ENCODE measurements at regions not wholly inside any gene's neighbourhood (a gene's known extent, or its start where the extent isn't known, plus 50 kb on each side); places are given as distances from the start of the nearest gene placed in this dataset.

GRCh38 chr18:76594966-76595365, 99.9 kb upstream of the ZNF516 start:
- no peak for DNase-seq

- no peak for DNase-seq
Observed at GRCh38 chr18:76593843-76594242, 98.8 kb upstream of the ZNF516 start.

DNA sequence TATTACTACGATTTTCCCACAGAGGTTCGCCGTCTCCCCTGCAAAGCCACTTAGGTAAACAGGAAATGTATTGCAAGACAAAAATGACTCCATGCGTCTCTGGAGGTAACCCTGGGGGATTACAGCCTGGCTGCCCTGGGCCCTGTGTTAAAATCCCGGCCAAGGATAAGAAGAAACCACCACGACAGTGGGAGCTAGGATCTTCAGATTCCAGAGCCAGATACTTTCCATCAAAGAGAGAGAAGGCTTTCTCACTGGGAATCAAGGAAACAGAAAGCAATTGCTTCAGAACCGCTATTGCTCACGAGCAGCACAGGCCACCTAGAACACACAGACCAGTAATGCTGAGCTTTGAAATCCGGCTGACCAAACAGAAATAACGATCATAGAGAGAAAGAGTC, 97.9 kb upstream of the ZNF516 start:
- DNase-seq: no peak

- DNase-seq: no peak
Observed at GRCh38 chr18:76592096-76592495, 97.1 kb upstream of the ZNF516 start.

DNA sequence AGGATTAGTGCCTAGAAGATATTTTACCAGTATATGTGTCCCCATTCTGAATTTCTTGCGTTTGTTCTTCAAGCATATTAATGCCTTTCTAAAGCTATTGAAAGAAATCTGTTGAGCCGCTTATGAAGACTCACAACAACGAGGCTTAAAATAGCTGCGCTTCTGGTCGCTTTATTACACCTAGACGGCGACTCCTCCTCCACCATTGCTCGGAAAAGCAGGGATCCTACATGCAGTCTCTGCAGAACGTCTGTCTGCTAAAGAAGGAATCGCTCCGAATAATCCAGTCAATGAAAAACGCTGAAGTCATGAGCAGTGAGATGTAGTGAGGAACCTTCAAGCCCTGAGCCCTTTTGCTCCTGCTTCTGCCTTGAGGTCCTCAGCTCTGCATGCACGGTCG, 94.8 kb upstream of the ZNF516 start:
- DNase-seq: no peak

DNA sequence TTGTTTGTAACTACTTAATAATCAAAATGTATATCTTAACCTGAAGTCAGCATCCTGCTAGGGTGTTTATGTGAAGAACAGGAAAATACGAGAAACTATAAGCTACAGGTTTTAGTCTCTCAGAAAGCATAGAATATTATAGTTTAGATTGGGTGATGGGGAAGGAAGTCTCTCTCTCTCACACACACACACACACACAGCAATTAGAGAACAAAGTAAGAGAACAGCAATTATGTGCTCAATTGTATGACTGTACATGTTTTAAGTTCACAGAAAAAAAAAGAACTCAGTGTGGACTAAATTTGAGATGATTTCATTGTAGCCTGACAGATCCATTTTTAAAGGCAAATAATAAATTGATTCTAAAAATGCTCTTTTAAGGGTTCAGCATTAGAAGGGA, 94.3 kb upstream of the ZNF516 start:
- DNase-seq: no peak

DNA sequence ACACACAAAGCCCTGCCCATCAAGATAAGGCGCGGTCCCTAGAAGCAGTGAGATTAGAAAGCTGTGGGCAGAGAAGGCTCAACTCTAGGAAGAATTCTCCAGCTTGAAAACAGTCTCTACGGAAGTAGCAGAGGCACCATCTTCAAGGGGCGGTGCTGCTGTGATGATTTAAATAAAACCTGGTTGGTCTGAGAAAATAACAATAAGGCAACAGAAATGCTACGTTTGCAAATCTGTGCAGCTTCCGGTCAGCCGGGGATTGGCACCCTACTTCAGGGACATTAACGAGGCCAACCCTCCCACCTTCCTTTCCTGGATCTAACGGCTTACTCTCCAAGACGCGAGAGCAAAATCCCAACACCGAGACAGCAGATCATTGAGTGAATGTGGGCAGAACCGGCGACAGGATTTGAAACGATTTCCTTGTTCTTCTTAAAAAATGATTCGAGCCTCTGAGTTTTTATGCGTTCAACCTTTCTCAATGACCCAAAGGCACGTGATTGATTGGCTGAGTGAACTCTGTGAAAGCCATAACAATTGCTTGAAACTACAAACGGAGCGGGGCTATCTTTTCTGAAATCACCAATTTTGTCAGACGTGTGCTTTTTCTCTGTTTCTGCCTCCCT, 93.7 kb upstream of the ZNF516 start:
- DNase-seq: no peak

DNA sequence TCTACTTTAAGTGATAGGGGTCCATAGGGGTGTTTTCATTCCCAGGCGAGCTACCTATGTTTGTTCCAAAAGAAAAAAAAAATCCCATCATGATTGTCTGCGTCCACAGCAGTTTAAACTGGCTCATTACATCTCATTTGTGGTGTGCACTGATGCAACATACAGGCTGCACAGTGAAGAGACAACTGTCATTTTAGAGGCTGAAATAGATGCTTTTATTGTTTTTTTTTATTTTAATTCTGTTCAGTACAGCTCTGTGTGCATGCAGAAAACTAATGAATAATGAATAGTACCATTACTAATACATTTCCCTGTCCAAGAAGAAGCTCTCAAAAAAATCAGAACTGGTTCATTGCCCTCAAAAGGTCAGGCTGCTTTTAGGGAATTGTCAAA, 92.8 kb upstream of the ZNF516 start:
- no peak for DNase-seq

DNA sequence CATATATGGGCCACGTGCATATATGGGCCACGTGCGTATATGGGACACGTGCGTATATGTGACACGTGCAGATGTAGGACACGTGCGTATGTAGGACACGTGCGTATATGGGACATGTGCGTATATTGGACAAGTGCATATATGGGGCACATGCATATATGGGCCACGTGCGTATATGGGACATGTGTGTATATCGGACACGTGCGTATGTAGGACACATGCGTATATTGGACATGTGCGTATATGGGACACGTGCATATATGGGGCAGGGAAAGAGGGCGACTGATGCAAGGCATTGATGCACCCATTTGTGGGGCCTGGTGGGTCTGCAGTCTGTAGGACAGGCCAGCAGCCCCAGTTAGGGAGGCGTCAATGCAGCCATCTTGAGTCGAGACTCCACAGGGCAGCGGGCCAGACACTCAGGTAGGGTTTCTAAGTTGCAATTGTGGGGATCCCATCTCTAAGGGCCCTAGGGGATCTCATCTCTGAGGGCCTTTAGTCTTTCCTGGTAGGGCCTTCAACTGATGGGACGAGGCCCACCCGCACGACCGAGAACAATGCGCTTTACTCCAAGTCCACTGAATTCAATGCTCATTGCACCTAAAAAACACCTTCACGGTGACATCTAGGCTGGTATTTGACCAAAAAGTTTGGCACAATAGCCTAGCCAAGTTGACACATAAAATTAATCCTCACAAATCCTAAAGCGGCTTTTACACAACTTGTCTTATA, 92.3 kb upstream of the ZNF516 start:
- DNase-seq: no peak

GRCh38 chr18:76584414-76585310, 89.6 kb upstream of the ZNF516 start:
- DNase-seq: no peak

DNA sequence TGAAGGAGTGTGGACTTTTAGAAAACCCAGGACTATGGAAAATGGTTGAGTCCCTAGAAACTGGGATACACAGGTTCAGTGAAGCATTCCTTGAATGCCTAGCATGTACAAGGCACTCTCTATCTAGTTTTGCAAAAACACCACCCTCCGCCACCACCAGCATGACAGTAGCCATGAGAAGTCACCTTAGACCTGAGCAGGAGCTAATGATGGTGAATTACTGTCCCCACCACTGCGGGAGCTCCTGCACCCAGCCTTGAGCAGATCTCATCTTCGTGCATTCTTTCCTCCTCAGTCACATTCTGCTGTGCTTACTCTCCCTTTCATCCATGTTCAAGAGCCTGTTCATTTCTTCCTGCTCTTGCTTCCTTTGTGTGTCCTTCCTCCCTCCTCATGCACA, 86.2 kb upstream of the ZNF516 start:
- DNase-seq: no peak

DNA sequence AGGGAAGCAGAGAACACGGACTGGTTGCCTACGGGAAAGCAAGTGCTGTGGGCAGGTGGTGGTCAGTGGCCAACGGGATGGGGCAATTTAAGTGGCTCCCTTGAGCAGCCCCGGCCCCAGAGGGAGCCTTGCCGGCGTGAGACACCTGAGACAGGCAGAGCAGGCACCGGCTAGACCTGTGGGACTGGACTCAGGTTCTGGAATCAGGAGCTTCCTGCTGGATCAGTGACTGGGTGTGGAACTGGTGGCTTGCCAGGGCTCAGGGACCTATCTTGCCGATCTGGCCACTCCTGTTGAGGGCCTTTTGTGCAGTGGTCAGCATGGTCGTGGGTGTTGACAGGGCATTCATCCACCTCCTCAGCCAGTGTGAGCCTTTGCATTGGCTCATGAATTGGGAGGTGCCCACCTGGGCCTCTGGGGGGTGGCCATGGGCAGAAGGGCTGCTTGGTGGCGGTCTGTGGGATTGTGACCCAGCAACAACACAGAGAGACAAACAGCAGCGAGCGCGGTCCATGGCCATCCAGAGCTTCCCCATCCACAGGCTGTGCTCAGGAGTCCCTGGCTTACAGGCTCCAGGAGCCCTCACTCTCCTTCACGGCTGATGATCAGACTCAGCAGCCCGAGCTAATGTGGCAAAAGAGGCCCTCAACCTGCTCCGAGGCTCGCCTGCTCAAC, 85.4 kb upstream of the ZNF516 start:
- DNase-seq: no peak

GRCh38 chr18:76579301-76579695, 84.3 kb upstream of the ZNF516 start:
- no peak for DNase-seq

DNA sequence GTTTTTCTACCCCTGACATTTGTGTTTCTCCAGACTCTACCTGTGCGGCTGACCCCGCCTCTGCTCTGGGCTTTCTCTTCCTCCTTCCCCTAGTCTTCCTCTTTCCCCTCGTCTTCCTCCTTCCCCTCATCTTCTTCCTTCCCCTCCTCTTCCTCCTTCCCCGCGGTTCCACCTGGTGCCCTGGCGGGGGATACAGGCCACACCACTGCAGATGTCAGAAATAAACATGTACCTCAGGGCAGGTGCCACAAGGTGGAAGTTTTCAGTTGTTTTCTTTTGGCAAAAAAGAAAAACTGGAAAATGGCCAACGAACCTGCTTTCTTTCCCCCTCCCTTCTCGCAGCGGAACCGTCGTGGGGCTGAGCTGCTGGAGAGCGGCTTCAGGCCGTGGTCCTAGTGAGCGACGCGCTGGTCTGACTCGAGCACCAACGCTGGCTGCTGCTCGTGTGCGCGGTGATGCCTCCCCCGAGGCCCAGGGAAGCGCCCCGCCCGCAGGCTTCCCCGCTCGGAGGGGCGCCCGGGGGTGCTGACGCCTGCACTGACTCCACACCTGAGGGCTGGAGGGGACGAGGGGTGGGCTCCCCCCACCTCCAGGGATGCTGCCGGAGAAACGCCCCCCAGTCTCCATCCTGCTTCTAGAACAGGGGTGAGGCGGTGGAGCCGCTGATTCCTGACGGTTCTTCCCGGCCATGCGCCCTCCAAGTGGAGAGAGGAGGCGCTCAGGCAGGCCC, 83.7 kb upstream of the ZNF516 start:
- DNase-seq: no peak

- DNase-seq: no peak
Observed at GRCh38 chr18:76573325-76574025, 78.4 kb upstream of the ZNF516 start.

- DNase-seq: no peak
Observed at GRCh38 chr18:76572518-76573247, 77.6 kb upstream of the ZNF516 start.

- DNase-seq: no peak
Observed at GRCh38 chr18:76571689-76572088, 76.6 kb upstream of the ZNF516 start.

- no peak for DNase-seq
Observed at GRCh38 chr18:76570856-76571255, 75.8 kb upstream of the ZNF516 start.

GRCh38 chr18:76569644-76570419, 74.8 kb upstream of the ZNF516 start:
- no peak for DNase-seq

- no peak for DNase-seq
Observed at GRCh38 chr18:76568731-76569130, 73.7 kb upstream of the ZNF516 start.
